HL-60 (cell line): ENCODE measurements at regions not wholly inside any gene's neighbourhood (a gene's known extent, or its start where the extent isn't known, plus 50 kb on each side); places are given as distances from the start of the nearest gene placed in this dataset.
"Not testable (repeated sequence)": the region's sequence is repeated elsewhere in the genome, so short reads cannot be mapped to it uniquely, and the experiment has no call there.

Experiments
- CTCF ChIP-seq: IDR thresholded peaks from one replicate; pipeline ENCODE4 v1.5.1; 2011; ENCODE audit warnings: low read length, control low read depth, inconsistent platforms; ENCODE audit not compliant: insufficient read depth
- GABPA ChIP-seq: IDR thresholded peaks from 2 replicates; pipeline ENCODE4 v1.6.1; 2012; ENCODE audit warnings: low read depth
- POLR2AphosphoS5 ChIP-seq: IDR thresholded peaks from 2 replicates; pipeline ENCODE4 v1.6.1; 2012; ENCODE audit warnings: low read depth
- SPI1 ChIP-seq: IDR thresholded peaks from 2 replicates; pipeline ENCODE4 v1.6.1; 2012; ENCODE audit warnings: low read depth, mild to moderate bottlenecking, borderline replicate concordance
- TF ChIP-seq, protein P1 (sequence below): IDR thresholded peaks from 2 replicates; pipeline ENCODE4 v1.6.1; 2012; ENCODE audit warnings: low read depth; ENCODE audit not compliant: insufficient replicate concordance

DNA sequence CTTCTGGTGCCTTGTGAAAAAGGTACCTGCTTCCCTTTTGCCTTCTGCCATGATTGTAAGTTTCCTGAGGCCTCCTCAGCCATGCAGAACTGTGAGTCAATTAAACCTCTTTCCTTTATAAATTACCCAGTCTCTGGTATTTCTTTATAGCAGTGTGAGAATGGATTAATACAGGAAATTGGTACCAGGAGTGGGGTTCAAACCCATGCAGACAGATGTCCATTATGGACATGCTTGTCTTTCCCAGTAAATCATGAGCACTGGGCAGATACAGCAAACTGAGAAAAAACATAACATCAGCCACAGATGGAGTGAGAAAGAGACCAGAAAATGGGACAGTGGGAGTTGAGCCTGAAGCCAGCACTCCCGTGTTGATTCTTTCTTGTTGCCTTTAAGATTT is 127.5 kb downstream of the TFCP2L1 start:
- TF ChIP-seq CTCF, POLR2AphosphoS5, GABPA, SPI1: not testable (repeated sequence)
- TF ChIP-seq, protein P1, sequence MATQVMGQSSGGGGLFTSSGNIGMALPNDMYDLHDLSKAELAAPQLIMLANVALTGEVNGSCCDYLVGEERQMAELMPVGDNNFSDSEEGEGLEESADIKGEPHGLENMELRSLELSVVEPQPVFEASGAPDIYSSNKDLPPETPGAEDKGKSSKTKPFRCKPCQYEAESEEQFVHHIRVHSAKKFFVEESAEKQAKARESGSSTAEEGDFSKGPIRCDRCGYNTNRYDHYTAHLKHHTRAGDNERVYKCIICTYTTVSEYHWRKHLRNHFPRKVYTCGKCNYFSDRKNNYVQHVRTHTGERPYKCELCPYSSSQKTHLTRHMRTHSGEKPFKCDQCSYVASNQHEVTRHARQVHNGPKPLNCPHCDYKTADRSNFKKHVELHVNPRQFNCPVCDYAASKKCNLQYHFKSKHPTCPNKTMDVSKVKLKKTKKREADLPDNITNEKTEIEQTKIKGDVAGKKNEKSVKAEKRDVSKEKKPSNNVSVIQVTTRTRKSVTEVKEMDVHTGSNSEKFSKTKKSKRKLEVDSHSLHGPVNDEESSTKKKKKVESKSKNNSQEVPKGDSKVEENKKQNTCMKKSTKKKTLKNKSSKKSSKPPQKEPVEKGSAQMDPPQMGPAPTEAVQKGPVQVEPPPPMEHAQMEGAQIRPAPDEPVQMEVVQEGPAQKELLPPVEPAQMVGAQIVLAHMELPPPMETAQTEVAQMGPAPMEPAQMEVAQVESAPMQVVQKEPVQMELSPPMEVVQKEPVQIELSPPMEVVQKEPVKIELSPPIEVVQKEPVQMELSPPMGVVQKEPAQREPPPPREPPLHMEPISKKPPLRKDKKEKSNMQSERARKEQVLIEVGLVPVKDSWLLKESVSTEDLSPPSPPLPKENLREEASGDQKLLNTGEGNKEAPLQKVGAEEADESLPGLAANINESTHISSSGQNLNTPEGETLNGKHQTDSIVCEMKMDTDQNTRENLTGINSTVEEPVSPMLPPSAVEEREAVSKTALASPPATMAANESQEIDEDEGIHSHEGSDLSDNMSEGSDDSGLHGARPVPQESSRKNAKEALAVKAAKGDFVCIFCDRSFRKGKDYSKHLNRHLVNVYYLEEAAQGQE = not testable (repeated sequence)
